Ovary (tissue), 7 donors: ENCODE measurements at regions not wholly inside any gene's neighbourhood (a gene's known extent, or its start where the extent isn't known, plus 50 kb on each side); places are given as distances from the start of the nearest gene placed in this dataset.
"Not testable (repeated sequence)": the region's sequence is repeated elsewhere in the genome, so short reads cannot be mapped to it uniquely, and the experiment has no call there.

Experiments
- DNase-seq, 5 donors: peaks; one replicate each; pipeline ENCODE4 v3.0.0-alpha.2; 2019 to 2020
- H3K27ac ChIP-seq, 2 donors: fragments of 200-600 bp; one replicate each; pipeline versions ENCODE4 v1.5.1 to v1.8.0; 2019 to 2022
- H3K27me3 ChIP-seq: fragments of 200-600 bp; one replicate; pipeline ENCODE4 v1.8.0; 2022
- H3K36me3 ChIP-seq: fragments of 200-600 bp; sonication (generic); one replicate; pipeline ENCODE4 v1.5.1; 2019
- H3K4me1 ChIP-seq: one replicate; pipeline ENCODE4 v1.8.1; 2013; ENCODE audit warnings: mild to moderate bottlenecking, moderate library complexity; ENCODE audit not compliant: insufficient read depth
- H3K4me3 ChIP-seq: fragments of 200-600 bp; sonication (generic); one replicate; pipeline ENCODE4 v1.5.1; 2017
- H3K9me3 ChIP-seq, 2 donors: fragments of 200-600 bp in 1 of 2; sonication (generic) in 1 of 2; one replicate each; pipeline versions ENCODE4 v1.5.1 to v1.8.1; 2013 to 2019; ENCODE audit warnings: mild to moderate bottlenecking in 1 of 2, moderate library complexity in 1 of 2
- EP300 ChIP-seq: sonication (generic); formaldehyde crosslinking; IDR thresholded peaks from one replicate; pipeline ENCODE4 v1.6.1; 2017; ENCODE audit warnings: antibody characterized with exemption
- POLR2A ChIP-seq: fragments of 450-650 bp; IDR thresholded peaks from one replicate; pipeline ENCODE4 v1.6.1; 2017; ENCODE audit warnings: antibody characterized with exemption, mild to moderate bottlenecking, moderate library complexity
- WGBS, 3 donors: extraction: QIAGEN DNeasy Blood & Tissue Kit in 1 of 3; methylation state at CpG; one replicate each; pipeline versions ENCODE4 v1.1.5 to v1.1.7; 2013 to 2017; 5-methylcytosine and 5-hydroxymethylcytosine counted together
- intact Hi-C, 4 donors: fragments of 100-400 bp; cut with DNase I; formaldehyde crosslinking; loops; one replicate each; pipeline versions ENCODE4 v1.11.0 to v1.15.1; 2022 to 2023
- TF ChIP-seq, protein P1 (sequence below), 3 donors: fragments of 450-650 bp in 2 of 3; fragments of 200-600 bp in 1 of 3; IDR thresholded peaks; one replicate each; pipeline versions ENCODE4 v1.5.1 to v1.8.0; 2016 to 2022; ENCODE audit warnings: antibody characterized with exemption in 3 of 3, mild to moderate bottlenecking in 1 of 3
- donor health status: DM: no; HTN: no; CAD: no; lungs with moderate emphysema.
- donor health status: DM: no; HTN: no; CAD: no.
- donor health status: Bipolar disorder and iron deficiency.
- donor health status: DM: no; HTN: no; CAD: no.
- donor health status: DM: yes; HTN: yes; CAD: no.

DNA sequence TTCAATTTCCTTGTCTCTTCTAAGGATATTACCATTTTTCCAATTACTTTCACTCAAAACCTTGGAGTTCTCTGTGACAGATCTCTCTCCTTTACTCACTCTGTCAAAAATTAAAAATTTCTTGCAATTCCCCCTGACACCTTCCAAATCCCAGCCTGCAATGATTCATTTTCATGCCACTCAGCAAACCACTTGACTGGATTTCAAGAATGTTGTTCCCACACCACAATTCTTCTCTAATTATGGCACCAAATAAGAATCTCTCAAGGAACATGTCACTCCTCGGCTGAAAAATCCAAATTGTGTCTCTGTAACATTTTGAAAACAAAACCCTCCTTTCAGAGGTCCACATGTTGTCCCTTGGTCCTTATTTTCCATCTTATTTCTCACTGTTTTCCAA is 438.9 kb upstream of the ZP4 start:
- TF ChIP-seq POLR2A (no peak), EP300 (no peak)
- TF ChIP-seq, protein P1, sequence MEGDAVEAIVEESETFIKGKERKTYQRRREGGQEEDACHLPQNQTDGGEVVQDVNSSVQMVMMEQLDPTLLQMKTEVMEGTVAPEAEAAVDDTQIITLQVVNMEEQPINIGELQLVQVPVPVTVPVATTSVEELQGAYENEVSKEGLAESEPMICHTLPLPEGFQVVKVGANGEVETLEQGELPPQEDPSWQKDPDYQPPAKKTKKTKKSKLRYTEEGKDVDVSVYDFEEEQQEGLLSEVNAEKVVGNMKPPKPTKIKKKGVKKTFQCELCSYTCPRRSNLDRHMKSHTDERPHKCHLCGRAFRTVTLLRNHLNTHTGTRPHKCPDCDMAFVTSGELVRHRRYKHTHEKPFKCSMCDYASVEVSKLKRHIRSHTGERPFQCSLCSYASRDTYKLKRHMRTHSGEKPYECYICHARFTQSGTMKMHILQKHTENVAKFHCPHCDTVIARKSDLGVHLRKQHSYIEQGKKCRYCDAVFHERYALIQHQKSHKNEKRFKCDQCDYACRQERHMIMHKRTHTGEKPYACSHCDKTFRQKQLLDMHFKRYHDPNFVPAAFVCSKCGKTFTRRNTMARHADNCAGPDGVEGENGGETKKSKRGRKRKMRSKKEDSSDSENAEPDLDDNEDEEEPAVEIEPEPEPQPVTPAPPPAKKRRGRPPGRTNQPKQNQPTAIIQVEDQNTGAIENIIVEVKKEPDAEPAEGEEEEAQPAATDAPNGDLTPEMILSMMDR (IDR thresholded peaks at IDR 0.05) = no peak
- H3K4me3 ChIP-seq = no peak overlapping the region
- no peak for DNase-seq
- H3K36me3 ChIP-seq = no peaks in the 10 kb centered on the region
- no peak overlapping the region for H3K27ac ChIP-seq
- H3K27me3 ChIP-seq = no peaks in the 10 kb centered on the region
- intact Hi-C loops = no loop called here
- H3K9me3 ChIP-seq = no peaks in the 10 kb centered on the region
- no peaks in the 10 kb centered on the region for H3K4me1 ChIP-seq
- 78 to 84% (median 78%) methylated on average over 1 of the region's 1 CpG for WGBS, 3 donors

DNA sequence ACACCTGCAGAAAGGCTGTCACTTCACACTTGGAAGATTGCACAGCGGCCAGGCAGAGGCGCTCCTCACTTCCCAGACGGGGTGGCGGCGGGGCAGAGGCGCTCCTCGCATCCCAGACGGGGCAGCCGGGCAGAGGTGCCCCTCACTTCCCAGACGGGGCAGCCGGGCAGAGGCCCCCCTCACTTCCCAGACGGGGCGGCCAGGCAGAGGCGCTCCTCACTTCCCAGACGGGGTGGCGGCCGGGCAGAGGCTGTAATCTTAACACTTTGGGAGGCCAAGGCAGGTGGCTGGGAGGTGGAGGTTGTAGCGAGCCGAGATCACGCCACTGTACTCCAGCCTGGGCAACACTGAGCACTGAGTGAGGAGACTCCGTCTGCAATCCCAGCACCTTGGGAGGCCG is 436.3 kb upstream of the ZP4 start:
- H3K4me3 ChIP-seq, H3K4me1 ChIP-seq, H3K9me3 ChIP-seq, intact Hi-C loops, H3K27ac ChIP-seq, H3K36me3 ChIP-seq, DNase-seq, H3K27me3 ChIP-seq: not testable (repeated sequence)
- WGBS, 3 donors = 95 to 96% (median 95%) methylated on average over 20 to 22 of the region's 22 CpGs

DNA sequence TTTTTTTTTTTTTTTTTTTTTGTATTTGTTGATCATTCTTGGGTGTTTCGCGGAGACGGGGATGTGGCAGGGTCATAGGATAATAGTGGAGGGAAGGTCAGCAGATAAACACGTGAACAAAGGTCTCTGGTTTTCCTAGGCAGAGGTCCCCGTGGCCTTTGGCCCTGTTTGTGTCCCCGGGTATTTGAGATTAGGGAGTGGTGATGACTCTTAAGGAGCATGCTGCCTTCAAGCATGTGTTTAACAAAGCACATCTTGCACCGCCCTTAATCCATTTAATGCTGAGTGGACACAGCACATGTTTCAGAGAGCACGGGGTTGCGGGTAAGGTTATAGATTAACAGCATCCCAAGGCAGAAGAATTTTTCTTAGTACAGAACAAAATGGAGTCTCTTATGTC is 435.8 kb upstream of the ZP4 start:
- H3K27ac ChIP-seq, H3K36me3 ChIP-seq, H3K4me3 ChIP-seq, H3K9me3 ChIP-seq, H3K4me1 ChIP-seq, DNase-seq, H3K27me3 ChIP-seq, intact Hi-C loops: not testable (repeated sequence)
- WGBS, 3 donors = 79 to 90% (median 84%) methylated on average over 9 of the region's 9 CpGs

DNA sequence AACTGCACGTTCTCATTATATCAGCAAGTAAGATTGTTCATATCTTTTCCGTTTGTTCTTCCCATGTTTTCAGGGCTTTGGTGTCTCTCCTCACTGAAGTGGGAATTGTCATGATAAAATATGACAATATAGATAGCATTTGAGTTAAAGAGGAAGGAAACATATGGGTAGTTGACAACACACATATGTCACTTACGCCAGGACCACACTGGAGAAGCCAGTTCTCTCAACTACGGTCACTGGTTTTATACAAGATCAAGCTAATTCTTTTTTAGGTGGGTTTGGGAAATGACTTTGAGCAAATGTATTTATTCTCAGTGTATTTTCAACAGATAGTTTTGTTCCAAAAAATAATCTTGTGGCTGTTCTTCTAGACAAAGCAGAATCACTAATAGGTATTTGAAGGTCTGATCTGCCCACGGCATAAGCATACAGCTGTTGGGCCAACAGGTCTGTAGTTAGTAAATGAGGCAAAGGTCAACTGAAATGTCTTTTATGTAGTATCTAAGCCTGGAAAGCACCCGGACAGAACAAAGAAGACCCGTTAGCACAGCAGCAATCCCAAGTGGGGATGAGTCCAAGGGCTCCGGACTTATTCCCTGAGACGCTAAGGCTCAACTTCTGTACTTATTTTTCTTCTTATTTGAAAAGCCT is 433.6 kb upstream of the ZP4 start:
- Histone ChIP-seq H3K36me3 (no peaks in the 10 kb centered on the region), H3K9me3 (no peaks in the 10 kb centered on the region), H3K4me3 (no peak overlapping the region), H3K27ac (no peak overlapping the region), H3K4me1 (no peaks in the 10 kb centered on the region), H3K27me3 (no peaks in the 10 kb centered on the region)
- DNase-seq = no peak
- intact Hi-C loops = no loop called here
- 4 to 23% (median 7%) methylated on average over 9 of the region's 9 CpGs for WGBS, 3 donors
- TF ChIP-seq EP300 (no peak), POLR2A (no peak)
- TF ChIP-seq, protein P1 (IDR thresholded peaks at IDR 0.05) = no peak

DNA sequence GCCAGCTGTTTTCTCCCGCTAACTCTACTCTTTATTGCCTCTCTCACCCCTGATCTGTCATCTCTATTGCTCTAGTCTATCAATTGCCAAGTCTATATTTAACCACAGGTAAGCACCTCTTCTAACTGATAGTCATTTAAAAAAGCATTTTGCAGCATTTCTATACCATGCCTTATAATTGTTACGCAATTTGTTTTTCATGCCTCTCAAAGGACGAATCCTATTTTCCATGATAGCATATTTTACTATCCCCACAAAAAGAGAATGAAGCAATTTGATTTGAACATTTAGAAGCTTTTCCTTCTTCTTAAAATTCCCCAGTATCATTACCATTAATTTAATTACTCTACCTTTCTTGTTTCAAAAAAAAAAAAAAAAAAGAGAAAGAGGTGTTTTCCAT is 432.8 kb upstream of the ZP4 start:
- Histone ChIP-seq H3K4me1 (no peaks in the 10 kb centered on the region), H3K9me3 (no peaks in the 10 kb centered on the region), H3K4me3 (no peak overlapping the region), H3K36me3 (no peaks in the 10 kb centered on the region), H3K27ac (no peak overlapping the region), H3K27me3 (no peaks in the 10 kb centered on the region)
- intact Hi-C loops = no loop called here
- 81 to 89% (median 85%) methylated on average over 3 of the region's 3 CpGs for WGBS, 3 donors
- no peak for TF ChIP-seq POLR2A
- TF ChIP-seq, protein P1 (IDR thresholded peaks at IDR 0.05) = no peak
- no peak for TF ChIP-seq EP300
- DNase-seq = no peak
